SKM-1 treated with dmso at 0.1 percent for 144 hours (cell line): ENCODE measurements at regions not wholly inside any gene's neighbourhood (a gene's known extent, or its start where the extent isn't known, plus 50 kb on each side); places are given as distances from the start of the nearest gene placed in this dataset.
"Not testable (repeated sequence)": the region's sequence is repeated elsewhere in the genome, so short reads cannot be mapped to it uniquely, and the experiment has no call there.

Experiments used
- DNase-seq: peaks from one replicate; lab custom pipeline; 2025; ENCODE audit not compliant: unreplicated experiment; lab: John Stamatoyannopoulos, UW

GRCh38 chr10:114729103-114729659, 71.1 kb upstream of the ABLIM1 start:
- no peak for DNase-seq

GRCh38 chr10:114730291-114730690, 72.2 kb upstream of the ABLIM1 start:
- no peak for DNase-seq

GRCh38 chr10:114732931-114733330, 74.9 kb upstream of the ABLIM1 start:
- no peak for DNase-seq

- no peak for DNase-seq
Measured at GRCh38 chr10:114735946-114736345, 77.9 kb upstream of the ABLIM1 start.

GRCh38 chr10:114743521-114744231, 77.9 kb upstream of the FHIP2A start:
- peak; percentile 51 for DNase-seq

GRCh38 chr10:114746531-114746930, 75.0 kb upstream of the FHIP2A start:
- DNase-seq, result no peak

- DNase-seq, result no peak
Measured at GRCh38 chr10:114748241-114748640, 73.3 kb upstream of the FHIP2A start.

- no peak for DNase-seq
Measured at GRCh38 chr10:114749014-114749413, 72.6 kb upstream of the FHIP2A start.

- DNase-seq, result no peak
Measured at GRCh38 chr10:114749510-114749909, 72.1 kb upstream of the FHIP2A start.

- no peak for DNase-seq
Measured at GRCh38 chr10:114751856-114752255, 69.7 kb upstream of the FHIP2A start.

- DNase-seq, result not testable (repeated sequence)
Measured at GRCh38 chr10:114752570-114752969, 69.0 kb upstream of the FHIP2A start.

- no peak for DNase-seq
Measured at GRCh38 chr10:114753126-114753525, 68.5 kb upstream of the FHIP2A start.

- DNase-seq, result no peak
Measured at GRCh38 chr10:114754445-114755320, 66.9 kb upstream of the FHIP2A start.

- DNase-seq, result no peak
Measured at GRCh38 chr10:114755537-114755936, 66.0 kb upstream of the FHIP2A start.

GRCh38 chr10:114758331-114758730, 63.2 kb upstream of the FHIP2A start:
- no peak for DNase-seq

- DNase-seq, result no peak
Measured at GRCh38 chr10:114761205-114762193, 60.1 kb upstream of the FHIP2A start.

GRCh38 chr10:114762811-114763210, 58.8 kb upstream of the FHIP2A start:
- no peak for DNase-seq

- no peak for DNase-seq
Measured at GRCh38 chr10:114764656-114765055, 56.9 kb upstream of the FHIP2A start.

- no peak for DNase-seq
Measured at GRCh38 chr10:114766470-114766869, 55.1 kb upstream of the FHIP2A start.

- DNase-seq, result no peak
Measured at GRCh38 chr10:114767101-114767985, 54.2 kb upstream of the FHIP2A start.
